ENCODE measurements at regions not wholly inside any gene's neighbourhood (a gene's known extent, or its start where the extent isn't known, plus 50 kb on each side); places are given as distances from the start of the nearest gene placed in this dataset.
"Not testable (repeated sequence)": the region's sequence is repeated elsewhere in the genome, so short reads cannot be mapped to it uniquely, and the experiment has no call there.

- DNase-seq; H3K4me3 Mint-ChIP-seq; H3K27me3 Mint-ChIP-seq (ENCODE audit: low read depth); H3K4me1 Mint-ChIP-seq (ENCODE audit: low read depth); H3K36me3 Mint-ChIP-seq (ENCODE audit: low read depth); H3K27ac Mint-ChIP-seq; intact Hi-C loops (cut with micrococcal nuclease); CTCF ChIA-PET; H3K9me3 Mint-ChIP-seq: not testable (repeated sequence)
Observed at GRCh38 chr2:95693071-95693846, 101.5 kb downstream of the TRIM43 start.

GRCh38 chr2:95695613-95696012, 103.8 kb downstream of the TRIM43 start:
- Mint-ChIP-seq H3K27ac (no peak overlapping the region), H3K9me3 (no peaks in the 10 kb centered on the region), H3K4me1 (ENCODE audit: low read depth) (no peaks in the 10 kb centered on the region), H3K4me3 (no peak overlapping the region), H3K36me3 (ENCODE audit: low read depth) (no peaks in the 10 kb centered on the region), H3K27me3 (ENCODE audit: low read depth) (peaks cover 9% of the 10 kb centered on the region)
- intact Hi-C loops (cut with micrococcal nuclease) = no loop called here
- CTCF ChIA-PET = no interaction called here
- no peak for DNase-seq

GRCh38 chr2:95698146-95698545, 106.3 kb downstream of the TRIM43 start:
- H3K4me1 Mint-ChIP-seq (ENCODE audit: low read depth) = no peaks in the 10 kb centered on the region
- intact Hi-C loops (cut with micrococcal nuclease) = no loop called here
- no peaks in the 10 kb centered on the region for H3K9me3 Mint-ChIP-seq
- no peak overlapping the region for H3K4me3 Mint-ChIP-seq
- no peaks in the 10 kb centered on the region for H3K36me3 Mint-ChIP-seq (ENCODE audit: low read depth)
- no peak for DNase-seq
- CTCF ChIA-PET = no interaction called here
- H3K27me3 Mint-ChIP-seq (ENCODE audit: low read depth) = peaks cover 14% of the 10 kb centered on the region
- no peak overlapping the region for H3K27ac Mint-ChIP-seq

- H3K27ac Mint-ChIP-seq; H3K4me3 Mint-ChIP-seq; H3K9me3 Mint-ChIP-seq; intact Hi-C loops (cut with micrococcal nuclease); H3K4me1 Mint-ChIP-seq (ENCODE audit: low read depth); DNase-seq; H3K36me3 Mint-ChIP-seq (ENCODE audit: low read depth): not testable (repeated sequence)
- CTCF ChIA-PET = interaction anchor here (0.6 kb wide), 1 partner anchor 128 kb away, joined by 3 read pairs; no protein-coding TSS in a partner anchor
- peaks cover 14% of the 10 kb centered on the region for H3K27me3 Mint-ChIP-seq (ENCODE audit: low read depth)
Observed at GRCh38 chr2:95699201-95700184, 107.7 kb downstream of the TRIM43 start.

- Mint-ChIP-seq H3K27me3 (ENCODE audit: low read depth) (peaks cover 14% of the 10 kb centered on the region), H3K4me1 (ENCODE audit: low read depth) (no peaks in the 10 kb centered on the region), H3K9me3 (no peaks in the 10 kb centered on the region), H3K36me3 (ENCODE audit: low read depth) (no peaks in the 10 kb centered on the region), H3K27ac (no peak overlapping the region), H3K4me3 (no peak overlapping the region)
- intact Hi-C loops (cut with micrococcal nuclease) = no loop called here
- CTCF ChIA-PET = interaction anchor here (0.6 kb wide), 1 partner anchor 129 kb away, joined by 3 read pairs; no protein-coding TSS in a partner anchor
- DNase-seq = no peak
Observed at GRCh38 chr2:95700519-95700918, 108.7 kb downstream of the TRIM43 start.

- H3K27ac Mint-ChIP-seq = no peak overlapping the region
- CTCF ChIA-PET = no interaction called here
- no peaks in the 10 kb centered on the region for H3K4me1 Mint-ChIP-seq (ENCODE audit: low read depth)
- no peaks in the 10 kb centered on the region for H3K9me3 Mint-ChIP-seq
- H3K4me3 Mint-ChIP-seq = no peak overlapping the region
- intact Hi-C loops (cut with micrococcal nuclease) = no loop called here
- H3K27me3 Mint-ChIP-seq (ENCODE audit: low read depth) = peaks cover 8% of the 10 kb centered on the region
- no peaks in the 10 kb centered on the region for H3K36me3 Mint-ChIP-seq (ENCODE audit: low read depth)
- DNase-seq = no peak
Observed at GRCh38 chr2:95702471-95702870, 110.7 kb downstream of the TRIM43 start.

- H3K36me3 Mint-ChIP-seq (ENCODE audit: low read depth); H3K27me3 Mint-ChIP-seq (ENCODE audit: low read depth); H3K9me3 Mint-ChIP-seq; H3K4me3 Mint-ChIP-seq; H3K27ac Mint-ChIP-seq; intact Hi-C loops (cut with micrococcal nuclease); CTCF ChIA-PET; H3K4me1 Mint-ChIP-seq (ENCODE audit: low read depth); DNase-seq: not testable (repeated sequence)
Observed at GRCh38 chr2:95707161-95707560, 115.4 kb downstream of the TRIM43 start.

- Mint-ChIP-seq H3K27me3 (ENCODE audit: low read depth) (no peaks in the 10 kb centered on the region), H3K4me3 (no peak overlapping the region), H3K36me3 (ENCODE audit: low read depth) (no peaks in the 10 kb centered on the region), H3K27ac (no peak overlapping the region), H3K9me3 (peaks cover 1% of the 10 kb centered on the region), H3K4me1 (ENCODE audit: low read depth) (no peaks in the 10 kb centered on the region)
- intact Hi-C loops (cut with micrococcal nuclease) = no loop called here
- no peak for DNase-seq
- CTCF ChIA-PET = no interaction called here
Observed at GRCh38 chr2:95707837-95708236, 116.0 kb downstream of the TRIM43 start.

GRCh38 chr2:95709831-95710230, 118.0 kb downstream of the TRIM43 start:
- Mint-ChIP-seq H3K4me3 (no peak overlapping the region), H3K27me3 (ENCODE audit: low read depth) (no peaks in the 10 kb centered on the region), H3K4me1 (ENCODE audit: low read depth) (no peaks in the 10 kb centered on the region), H3K9me3 (peaks cover 1% of the 10 kb centered on the region), H3K27ac (no peak overlapping the region), H3K36me3 (ENCODE audit: low read depth) (no peaks in the 10 kb centered on the region)
- no peak for DNase-seq
- intact Hi-C loops (cut with micrococcal nuclease) = no loop called here
- CTCF ChIA-PET = no interaction called here

- H3K27ac Mint-ChIP-seq; intact Hi-C loops (cut with micrococcal nuclease); H3K27me3 Mint-ChIP-seq (ENCODE audit: low read depth); DNase-seq; CTCF ChIA-PET; H3K9me3 Mint-ChIP-seq; H3K4me1 Mint-ChIP-seq (ENCODE audit: low read depth); H3K36me3 Mint-ChIP-seq (ENCODE audit: low read depth); H3K4me3 Mint-ChIP-seq: not testable (repeated sequence)
Observed at GRCh38 chr2:95713470-95714177, 121.8 kb downstream of the TRIM43 start.

- CTCF ChIA-PET; intact Hi-C loops (cut with micrococcal nuclease); H3K36me3 Mint-ChIP-seq (ENCODE audit: low read depth); H3K27me3 Mint-ChIP-seq (ENCODE audit: low read depth); H3K9me3 Mint-ChIP-seq; DNase-seq; H3K4me1 Mint-ChIP-seq (ENCODE audit: low read depth); H3K27ac Mint-ChIP-seq; H3K4me3 Mint-ChIP-seq: not testable (repeated sequence)
Observed at GRCh38 chr2:95714398-95714797, 122.6 kb downstream of the TRIM43 start.

- no peak overlapping the region for H3K27ac Mint-ChIP-seq
- no peaks in the 10 kb centered on the region for H3K36me3 Mint-ChIP-seq (ENCODE audit: low read depth)
- H3K9me3 Mint-ChIP-seq = no peaks in the 10 kb centered on the region
- CTCF ChIA-PET = no interaction called here
- H3K4me1 Mint-ChIP-seq (ENCODE audit: low read depth) = no peaks in the 10 kb centered on the region
- no peaks in the 10 kb centered on the region for H3K27me3 Mint-ChIP-seq (ENCODE audit: low read depth)
- no peak overlapping the region for H3K4me3 Mint-ChIP-seq
- no peak for DNase-seq
- intact Hi-C loops (cut with micrococcal nuclease) = no loop called here
Observed at GRCh38 chr2:95719473-95720060, 127.8 kb downstream of the TRIM43 start.
